GM12872 (cell line): ENCODE measurements at regions not wholly inside any gene's neighbourhood (a gene's known extent, or its start where the extent isn't known, plus 50 kb on each side); places are given as distances from the start of the nearest gene placed in this dataset.

ENCODE experiments used
- TF ChIP-seq, protein P1 (sequence below): IDR thresholded peaks from 3 replicates; pipeline ENCODE4 v1.5.1; 2011; ENCODE audit warnings: low read depth, mild to moderate bottlenecking, low read length, moderate library complexity; ENCODE audit not compliant: insufficient read depth

DNA sequence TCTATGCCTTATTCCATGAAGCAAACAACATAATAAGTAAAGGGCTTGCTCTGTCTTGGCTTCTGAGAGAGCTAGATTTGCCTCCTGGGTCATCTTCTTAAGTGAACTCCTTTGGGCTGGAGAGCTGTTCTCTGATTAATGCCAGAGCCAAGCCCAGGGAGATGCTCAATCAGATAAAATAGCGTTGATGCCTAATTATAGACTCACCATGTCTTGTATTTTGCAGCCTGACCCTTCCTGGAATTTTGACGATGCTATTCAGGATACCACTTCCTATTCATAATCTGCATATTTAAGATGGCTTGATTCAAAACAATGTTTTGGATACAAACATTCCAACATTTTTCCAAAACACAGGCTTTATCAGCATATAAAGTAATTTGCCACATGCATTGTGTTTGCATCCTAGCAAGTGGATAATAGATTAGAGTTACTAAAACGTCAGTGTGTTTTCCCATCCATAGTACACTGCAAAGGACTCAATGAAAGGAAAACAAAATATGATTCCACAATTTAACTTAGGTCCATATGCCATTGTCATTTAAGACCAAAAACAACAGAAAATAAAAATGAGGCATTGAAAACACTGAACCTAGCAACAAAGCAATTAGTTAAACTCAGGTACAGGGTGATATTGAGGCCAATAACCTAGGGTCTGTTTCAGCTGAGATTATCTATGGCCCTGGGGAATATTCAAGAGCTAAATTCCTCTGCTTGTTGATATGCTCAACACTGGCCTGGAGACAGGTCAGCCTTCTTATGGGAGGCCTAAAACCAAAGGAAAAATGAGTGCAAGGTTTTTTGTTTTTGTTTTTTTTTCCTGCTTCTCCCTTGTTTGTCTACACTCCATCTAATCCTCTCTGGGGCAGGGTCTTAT lies 184.2 kb upstream of the FOXN3 start:
- TF ChIP-seq, protein P1, sequence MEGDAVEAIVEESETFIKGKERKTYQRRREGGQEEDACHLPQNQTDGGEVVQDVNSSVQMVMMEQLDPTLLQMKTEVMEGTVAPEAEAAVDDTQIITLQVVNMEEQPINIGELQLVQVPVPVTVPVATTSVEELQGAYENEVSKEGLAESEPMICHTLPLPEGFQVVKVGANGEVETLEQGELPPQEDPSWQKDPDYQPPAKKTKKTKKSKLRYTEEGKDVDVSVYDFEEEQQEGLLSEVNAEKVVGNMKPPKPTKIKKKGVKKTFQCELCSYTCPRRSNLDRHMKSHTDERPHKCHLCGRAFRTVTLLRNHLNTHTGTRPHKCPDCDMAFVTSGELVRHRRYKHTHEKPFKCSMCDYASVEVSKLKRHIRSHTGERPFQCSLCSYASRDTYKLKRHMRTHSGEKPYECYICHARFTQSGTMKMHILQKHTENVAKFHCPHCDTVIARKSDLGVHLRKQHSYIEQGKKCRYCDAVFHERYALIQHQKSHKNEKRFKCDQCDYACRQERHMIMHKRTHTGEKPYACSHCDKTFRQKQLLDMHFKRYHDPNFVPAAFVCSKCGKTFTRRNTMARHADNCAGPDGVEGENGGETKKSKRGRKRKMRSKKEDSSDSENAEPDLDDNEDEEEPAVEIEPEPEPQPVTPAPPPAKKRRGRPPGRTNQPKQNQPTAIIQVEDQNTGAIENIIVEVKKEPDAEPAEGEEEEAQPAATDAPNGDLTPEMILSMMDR, result no peak

DNA sequence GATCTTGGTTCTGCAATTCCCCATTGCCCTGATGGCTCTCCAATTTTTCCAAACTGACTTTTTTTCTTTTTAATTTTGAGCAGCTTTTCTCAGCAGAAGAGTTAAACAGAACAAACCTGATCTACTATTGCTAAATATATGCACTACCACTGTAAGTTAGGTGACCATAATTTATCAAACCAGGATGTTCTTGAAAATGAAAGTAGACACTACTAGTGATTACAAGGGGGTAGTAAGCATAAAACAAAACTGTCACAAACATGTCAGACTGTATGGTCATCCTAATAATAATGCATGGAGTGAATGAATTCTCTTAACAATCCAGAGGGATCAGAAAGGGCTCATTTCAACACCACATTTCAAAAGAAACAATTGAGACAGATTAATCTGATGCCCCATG lies 183.0 kb upstream of the FOXN3 start:
- TF ChIP-seq, protein P1, result no peak

DNA sequence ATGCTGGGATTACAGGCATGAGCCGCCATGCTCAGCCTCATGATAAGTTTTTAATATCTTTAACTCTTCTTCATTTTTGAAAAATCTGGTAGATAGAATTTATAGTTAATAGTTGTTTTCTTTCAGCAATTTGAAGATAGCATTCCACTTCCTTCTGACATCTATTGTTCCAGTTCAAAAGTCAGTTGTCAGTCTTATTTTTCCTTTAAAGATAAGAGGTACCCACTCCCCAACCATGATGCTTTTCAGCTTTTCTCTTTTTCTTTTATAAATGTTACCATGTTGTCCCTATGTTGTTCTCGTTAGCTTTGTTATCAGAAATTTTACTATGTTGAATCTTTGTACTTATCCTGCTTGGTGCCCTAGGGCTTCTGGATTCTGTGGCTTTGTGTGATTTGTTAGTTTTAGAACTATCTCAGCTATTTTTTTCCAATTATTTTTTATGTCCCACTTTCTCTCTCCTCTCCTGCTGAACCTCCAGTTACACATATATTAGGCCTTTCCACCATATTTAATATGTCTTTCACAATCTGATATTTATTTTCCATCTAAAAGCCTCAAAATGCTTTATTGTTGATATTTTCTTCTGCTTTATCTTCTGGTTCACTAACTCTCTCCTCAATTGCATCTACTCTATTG lies 181.6 kb upstream of the FOXN3 start:
- TF ChIP-seq, protein P1, result no peak

DNA sequence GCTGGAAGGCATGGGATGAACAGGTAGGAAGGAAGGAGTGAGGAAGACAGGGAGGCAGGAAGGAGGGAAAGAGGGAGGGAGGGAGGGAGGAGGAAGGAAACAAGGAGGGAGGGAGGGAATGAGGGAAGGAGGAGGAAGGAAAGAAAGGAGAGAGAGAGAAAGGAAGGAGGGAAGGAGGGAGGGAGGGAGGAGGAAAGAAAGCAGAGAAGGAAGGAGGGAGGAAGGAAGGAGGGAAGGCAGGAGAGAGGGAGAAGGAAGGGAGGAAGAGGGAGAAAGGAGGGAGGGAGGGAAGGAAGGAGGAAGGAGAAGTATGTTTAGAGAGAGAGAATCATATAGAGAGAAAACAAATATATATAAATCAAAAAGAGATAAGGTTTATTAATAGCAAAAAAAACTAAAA lies 175.9 kb upstream of the FOXN3 start:
- TF ChIP-seq, protein P1, result no peak

DNA sequence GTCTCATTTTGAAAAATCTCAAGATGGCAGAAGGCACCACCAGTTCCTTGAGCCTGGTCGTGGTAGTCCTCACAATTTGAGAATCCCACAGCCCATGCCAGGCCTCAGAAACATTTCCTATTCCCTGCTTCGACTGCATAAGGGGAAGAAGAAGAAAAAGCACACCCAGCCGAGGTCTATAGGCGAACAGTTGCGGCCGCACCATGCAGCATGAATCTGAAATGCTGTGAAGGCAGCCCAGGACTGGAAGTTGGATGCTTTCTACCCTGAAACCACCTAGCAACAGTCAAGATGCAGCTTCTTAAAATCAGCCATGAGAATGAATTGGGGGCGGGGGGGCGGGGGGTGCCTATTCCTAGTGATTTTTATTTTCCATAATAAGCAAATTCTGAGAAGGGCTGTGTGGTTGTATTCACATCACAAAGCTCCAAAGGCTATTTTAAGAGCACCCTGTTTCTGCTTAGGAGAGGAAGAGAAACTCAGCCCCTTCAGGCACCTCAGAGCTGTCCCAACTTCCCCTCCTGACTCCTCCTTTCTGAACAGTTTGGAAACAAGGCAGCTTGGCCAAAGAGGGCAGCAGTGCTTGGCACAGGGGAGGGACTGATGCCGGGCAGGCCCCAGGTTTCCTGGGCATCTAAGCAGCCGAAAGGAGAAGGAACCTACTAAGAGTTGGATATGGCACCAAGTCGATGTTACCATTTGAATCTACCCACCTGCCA lies 172.5 kb upstream of the FOXN3 start:
- TF ChIP-seq, protein P1, result no peak

DNA sequence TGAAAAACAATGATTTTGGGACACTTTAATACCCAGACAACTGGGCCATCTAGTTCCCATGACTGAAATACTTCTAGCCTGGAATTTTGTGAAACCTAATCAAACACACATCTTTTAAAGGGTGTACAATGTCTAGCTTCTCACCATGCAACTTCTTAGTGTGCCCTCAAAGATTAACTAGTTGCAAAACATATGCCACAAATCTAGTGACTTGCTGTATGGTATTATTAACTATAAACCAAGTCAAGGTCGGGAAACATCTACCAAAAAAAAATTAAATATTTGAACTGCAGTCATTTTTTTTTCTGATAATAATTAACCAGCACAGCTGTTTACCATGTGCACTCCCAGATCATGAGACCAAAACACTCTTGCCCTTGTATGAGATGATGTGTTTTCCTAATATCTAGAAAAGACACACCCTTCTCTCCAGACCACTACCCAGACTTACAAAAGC lies 171.8 kb upstream of the FOXN3 start:
- TF ChIP-seq, protein P1, result no peak

DNA sequence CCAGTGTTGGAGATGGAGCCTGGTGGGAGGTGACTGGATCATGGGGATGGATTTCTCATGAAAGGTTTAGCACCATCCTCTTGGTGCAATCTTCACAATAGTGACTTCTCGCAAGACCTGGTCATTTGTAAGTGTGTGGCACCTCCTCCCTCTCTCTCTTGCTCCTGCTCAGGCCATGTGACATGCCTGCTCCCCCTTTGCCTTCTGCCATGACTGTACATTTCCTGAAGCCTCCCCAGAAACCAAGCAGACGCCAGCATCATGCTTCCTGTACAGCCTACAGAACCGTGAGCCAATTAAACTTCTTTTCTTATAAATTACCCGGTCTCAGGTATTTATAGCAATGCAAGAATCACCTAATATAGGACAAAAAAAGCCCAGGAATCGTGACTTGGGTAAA lies 171.0 kb upstream of the FOXN3 start:
- TF ChIP-seq, protein P1, result no peak
